GM12878 (cell line): ENCODE measurements at regions not wholly inside any gene's neighbourhood (a gene's known extent, or its start where the extent isn't known, plus 50 kb on each side); places are given as distances from the start of the nearest gene placed in this dataset.

Experiments used
- ATAC-seq: fragments of 200-7000 bp; cut with Tn5 transposase; 3 replicates; pipeline ENCODE4 v1.9.1; 2020; ENCODE audit warnings: mild to moderate bottlenecking, moderate library complexity
- BruUV-seq: library from RNA; stranded (reverse); fragments of 400-500 nt; replicated peaks from 2 replicates; lab custom pipeline; 2021; lab: Mats Ljungman, UMichigan
- CTCF ChIA-PET: fragments of 300-600 bp; sonication (Branson Sonifier 250); formaldehyde crosslinking; extraction: SDS; loops from one replicate; lab custom pipeline; 2021; ENCODE audit warnings: inconsistent platforms; lab: Yijun Ruan, JAX
- POLR2A ChIA-PET: fragments of 350-600 bp; formaldehyde crosslinking; extraction: SDS; loops from one replicate; lab custom pipeline; 2021; ENCODE audit warnings: inconsistent platforms; lab: Charles Lee
- RAD21 ChIA-PET: fragments of 300-600 bp; sonication (Branson Sonifier 250); formaldehyde crosslinking; loops from one replicate; lab custom pipeline; 2023; ENCODE audit warnings: antibody characterized with exemption; ENCODE audit not compliant: unreplicated experiment; lab: Charles Lee
- SMC1A ChIA-PET: fragments of 300-600 bp; sonication (Branson Sonifier 250); formaldehyde crosslinking; loops from one replicate; lab custom pipeline; 2023; ENCODE audit not compliant: unreplicated experiment, uncharacterized antibody; lab: Charles Lee
- DNase-seq: peaks from one replicate; pipeline ENCODE4 v3.0.0-alpha.2; 2011; ENCODE audit warnings: low read depth, low spot score
- FAIRE-seq: peaks from 3 replicates; lab custom pipeline; 2011; peaks lifted over from hg19 to GRCh38; lab: Jason Lieb, UNC
- H2AFZ ChIP-seq: 2 replicates; pipeline ENCODE4 v1.6.0; 2011; ENCODE audit warnings: low read depth, low read length, control low read depth; ENCODE audit not compliant: control insufficient read depth
- H3K27ac ChIP-seq: 2 replicates; pipeline ENCODE4 v1.5.1; 2011; ENCODE audit warnings: control low read depth; ENCODE audit not compliant: control insufficient read depth, insufficient read depth
- H3K27me3 ChIP-seq, 2 experiments: replicated peaks in 1 of 2; 2 replicates each; pipeline versions ENCODE4 v1.6.0 to v1.6.1; 2011; ENCODE audit warnings: low read length in 1 of 2; ENCODE audit not compliant: control insufficient read depth in 2 of 2, insufficient read depth in 2 of 2
- H3K36me3 ChIP-seq, 2 experiments: 2 replicates each; pipeline ENCODE4 v1.5.1; 2011; ENCODE audit warnings: low read length in 1 of 2; ENCODE audit not compliant: control insufficient read depth in 2 of 2, insufficient read depth in 2 of 2
- H3K4me1 ChIP-seq: 2 replicates; pipeline ENCODE4 v1.6.1; 2011; ENCODE audit warnings: mild to moderate bottlenecking, low read length, moderate library complexity, mixed read lengths; ENCODE audit not compliant: control insufficient read depth, insufficient read depth
- H3K4me2 ChIP-seq: 2 replicates; pipeline ENCODE4 v1.6.0; 2011; ENCODE audit warnings: control low read depth; ENCODE audit not compliant: control insufficient read depth, insufficient read depth
- H3K4me3 ChIP-seq: fragments of 200-600 bp; sonication (generic); 2 replicates; pipeline ENCODE4 v1.5.1; 2016
- H3K79me2 ChIP-seq: 2 replicates; pipeline ENCODE4 v1.6.0; 2011; ENCODE audit warnings: low read length; ENCODE audit not compliant: control insufficient read depth, insufficient read depth
- H3K9ac ChIP-seq: 2 replicates; pipeline ENCODE4 v1.8.0; 2011; ENCODE audit warnings: low read length, control low read depth, mixed read lengths; ENCODE audit not compliant: control insufficient read depth, insufficient read depth
- H3K9me3 ChIP-seq: replicated peaks from 3 replicates; pipeline ENCODE4 v1.5.1; 2011; ENCODE audit warnings: mild to moderate bottlenecking, low read length; ENCODE audit not compliant: control insufficient read depth, insufficient read depth
- H4K20me1 ChIP-seq: 2 replicates; pipeline ENCODE4 v1.6.0; 2011; ENCODE audit not compliant: control insufficient read depth, insufficient read depth
- BMI1 ChIP-seq: fragments of 450-650 bp; IDR thresholded peaks from 2 replicates; pipeline ENCODE4 v1.6.1; 2016; ENCODE audit warnings: mild to moderate bottlenecking, moderate library complexity, borderline replicate concordance
- CHD1 ChIP-seq: IDR thresholded peaks from 2 replicates; pipeline ENCODE4 v1.6.1; 2012; ENCODE audit warnings: low read depth, low read length, improper control_type of control experiment
- DPF2 ChIP-seq: fragments of 450-650 bp; IDR thresholded peaks from 2 replicates; pipeline ENCODE4 v1.6.1; 2017; ENCODE audit warnings: mild to moderate bottlenecking
- EP300 ChIP-seq, 2 experiments: fragments of 150-350 bp in 1 of 2; IDR thresholded peaks; 2 replicates each; pipeline ENCODE4 v1.6.1; 2011 to 2012; ENCODE audit warnings: low read depth in 2 of 2, low read length in 2 of 2, borderline replicate concordance in 1 of 2, improper control_type of control experiment in 1 of 2, inconsistent platforms in 1 of 2; ENCODE audit not compliant: control insufficient read depth in 1 of 2
- GABPA ChIP-seq: IDR thresholded peaks from 2 replicates; pipeline ENCODE4 v1.6.1; 2014; ENCODE audit warnings: antibody characterized with exemption, low read depth, mild to moderate bottlenecking, inconsistent platforms
- KDM1A ChIP-seq: fragments of 200-600 bp; sonication (generic); IDR thresholded peaks from 2 replicates; pipeline ENCODE4 v1.6.1; 2016; ENCODE audit warnings: borderline replicate concordance
- NR2F1 ChIP-seq: fragments of 450-650 bp; conservative IDR thresholded peaks from 2 replicates; pipeline ENCODE4 v1.6.1; 2017; ENCODE audit warnings: mild to moderate bottlenecking
- NRF1 ChIP-seq: conservative IDR thresholded peaks from 2 replicates; pipeline ENCODE4 v1.6.1; 2011; ENCODE audit warnings: mild to moderate bottlenecking, low read depth, low read length, improper control_type of control experiment
- PAX5 ChIP-seq: IDR thresholded peaks from 2 replicates; pipeline ENCODE4 v1.6.1; 2011; ENCODE audit warnings: low read depth, low read length, borderline replicate concordance
- RELA ChIP-seq: fragments of 450-650 bp; IDR thresholded peaks from 2 replicates; pipeline ENCODE4 v1.8.0; 2014; ENCODE audit warnings: borderline replicate concordance; ENCODE audit not compliant: partially characterized antibody
- SMARCA5 ChIP-seq: fragments of 450-650 bp; IDR thresholded peaks from 2 replicates; pipeline ENCODE4 v1.6.1; 2017; ENCODE audit warnings: mild to moderate bottlenecking
- SREBF1 ChIP-seq: IDR thresholded peaks from 2 replicates; pipeline ENCODE4 v1.6.1; 2012; ENCODE audit warnings: mild to moderate bottlenecking, low read length
- SUPT20H ChIP-seq: IDR thresholded peaks from 2 replicates; pipeline ENCODE4 v1.6.1; 2011; ENCODE audit warnings: low read depth, mild to moderate bottlenecking, low read length, moderate library complexity, borderline replicate concordance; ENCODE audit not compliant: control insufficient read depth
- SUZ12 ChIP-seq: fragments of 200-600 bp; sonication (generic); IDR thresholded peaks from one replicate; pipeline ENCODE4 v1.6.1; 2018; ENCODE audit warnings: antibody characterized with exemption, mild to moderate bottlenecking; ENCODE audit not compliant: unreplicated experiment
- ZBED1 ChIP-seq: IDR thresholded peaks from 2 replicates; pipeline ENCODE4 v1.6.1; 2016; ENCODE audit warnings: borderline replicate concordance
- ZNF384 ChIP-seq: IDR thresholded peaks from 2 replicates; pipeline ENCODE4 v1.6.1; 2012; ENCODE audit warnings: low read depth, mild to moderate bottlenecking, low read length, improper control_type of control experiment, borderline replicate concordance
- ZNF687 ChIP-seq: fragments of 450-650 bp; IDR thresholded peaks from 2 replicates; pipeline ENCODE4 v1.6.1; 2017; ENCODE audit warnings: mild to moderate bottlenecking, moderate library complexity
- ZZZ3 ChIP-seq: IDR thresholded peaks from 2 replicates; pipeline ENCODE4 v1.6.1; 2011; ENCODE audit warnings: low read depth; ENCODE audit not compliant: control insufficient read depth, insufficient read length
- WGBS: methylation state at CpG from one replicate; pipeline ENCODE4 v1.1.6; 2016; ENCODE audit warnings: low lambda C conversion rate; ENCODE audit not compliant: insufficient replicate concordance, insufficient coverage; ENCODE audit errors: missing lambda C conversion rate; 5-methylcytosine and 5-hydroxymethylcytosine counted together
- in situ Hi-C: fragments of 300-500 bp; cut with MboI; formaldehyde crosslinking; loops from 9 replicates; pipeline ENCODE4 v1.14.3; 2018; ENCODE audit warnings: mixed read lengths
- intact Hi-C: fragments of 100-400 bp; cut with micrococcal nuclease; formaldehyde crosslinking; loops from one replicate; pipeline ENCODE4 v1.14.2; 2022; ENCODE audit not compliant: unreplicated experiment
- TF ChIP-seq, protein P1 (sequence below): fragments of 150-350 bp; IDR thresholded peaks from 2 replicates; pipeline ENCODE4 v1.6.1; 2016; ENCODE audit warnings: low read depth, low read length

- TF ChIP-seq CHD1, result no peak
- no peak for TF ChIP-seq SMARCA5
- no peak for TF ChIP-seq BMI1
- no peak for TF ChIP-seq ZNF687
- no peak for TF ChIP-seq PAX5
These were observed 380.5 kb upstream of the SMC2 start (continued) for GRCh38 chr9:103713631-103714030.

DNA sequence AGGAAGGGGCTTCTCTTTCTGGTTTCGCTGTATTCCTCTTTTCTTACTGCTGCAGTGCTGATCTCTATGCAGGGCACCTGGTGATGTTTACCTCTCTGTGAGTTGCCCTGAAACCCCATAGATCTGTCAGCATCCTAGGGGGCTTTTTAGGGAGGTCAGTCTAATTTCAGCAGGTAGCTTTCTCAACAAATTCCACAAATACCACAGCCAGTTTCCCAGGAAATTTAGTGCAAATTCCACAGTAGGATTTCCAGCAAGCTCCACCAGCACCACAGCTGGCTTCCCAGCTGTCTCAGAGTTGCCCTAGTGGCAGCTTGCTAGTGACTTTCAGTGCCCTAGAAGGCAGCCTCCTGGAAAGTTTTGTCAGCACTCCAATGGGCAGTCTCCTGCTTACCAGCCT is 379.1 kb upstream of the SMC2 start:
- H4K20me1 ChIP-seq, result no peaks in the 10 kb centered on the region
- BruUV-seq, result no TSS peak
- no peak overlapping the region for H2AFZ ChIP-seq
- H3K27me3 ChIP-seq, result no peaks in the 10 kb centered on the region
- whole genome bisulfite sequencing, result 20% methylated on average over 1 of the region's 1 CpG
- SMC1A ChIA-PET, result no interaction called here
- no peaks in the 10 kb centered on the region for H3K79me2 ChIP-seq
- H3K9me3 ChIP-seq, result no peaks in the 10 kb centered on the region
- intact Hi-C loops (no loop called here), in situ Hi-C loops (no loop called here)
- H3K4me3 ChIP-seq, result no peak overlapping the region
- no peak for FAIRE-seq
- POLR2A ChIA-PET, result no interaction called here
- ATAC-seq, result no peak
- DNase-seq, result no peak
- no peaks in the 10 kb centered on the region for H3K36me3 ChIP-seq
- no peak overlapping the region for H3K4me2 ChIP-seq
- H3K9ac ChIP-seq, result no peak overlapping the region
- H3K27ac ChIP-seq, result no peak overlapping the region
- RAD21 ChIA-PET, result no interaction called here
- no peaks in the 10 kb centered on the region for H3K4me1 ChIP-seq
- CTCF ChIA-PET, result no interaction called here
- TF ChIP-seq DPF2 (no peak), NR2F1 (no peak), EP300 (IDR thresholded peaks at IDR 0.05; ENCODE audit: borderline replicate concordance in 1 of 2, control insufficient read depth in 1 of 2, low read depth in 2 of 2, low read length in 2 of 2) (no peak), ZNF384 (no peak), GABPA (no peak), NRF1 (no peak), ZBED1 (no peak), RELA (no peak), SUZ12 (no peak), SUPT20H (no peak), KDM1A (no peak), SREBF1 (no peak), ZZZ3 (no peak)
- TF ChIP-seq, protein P1, sequence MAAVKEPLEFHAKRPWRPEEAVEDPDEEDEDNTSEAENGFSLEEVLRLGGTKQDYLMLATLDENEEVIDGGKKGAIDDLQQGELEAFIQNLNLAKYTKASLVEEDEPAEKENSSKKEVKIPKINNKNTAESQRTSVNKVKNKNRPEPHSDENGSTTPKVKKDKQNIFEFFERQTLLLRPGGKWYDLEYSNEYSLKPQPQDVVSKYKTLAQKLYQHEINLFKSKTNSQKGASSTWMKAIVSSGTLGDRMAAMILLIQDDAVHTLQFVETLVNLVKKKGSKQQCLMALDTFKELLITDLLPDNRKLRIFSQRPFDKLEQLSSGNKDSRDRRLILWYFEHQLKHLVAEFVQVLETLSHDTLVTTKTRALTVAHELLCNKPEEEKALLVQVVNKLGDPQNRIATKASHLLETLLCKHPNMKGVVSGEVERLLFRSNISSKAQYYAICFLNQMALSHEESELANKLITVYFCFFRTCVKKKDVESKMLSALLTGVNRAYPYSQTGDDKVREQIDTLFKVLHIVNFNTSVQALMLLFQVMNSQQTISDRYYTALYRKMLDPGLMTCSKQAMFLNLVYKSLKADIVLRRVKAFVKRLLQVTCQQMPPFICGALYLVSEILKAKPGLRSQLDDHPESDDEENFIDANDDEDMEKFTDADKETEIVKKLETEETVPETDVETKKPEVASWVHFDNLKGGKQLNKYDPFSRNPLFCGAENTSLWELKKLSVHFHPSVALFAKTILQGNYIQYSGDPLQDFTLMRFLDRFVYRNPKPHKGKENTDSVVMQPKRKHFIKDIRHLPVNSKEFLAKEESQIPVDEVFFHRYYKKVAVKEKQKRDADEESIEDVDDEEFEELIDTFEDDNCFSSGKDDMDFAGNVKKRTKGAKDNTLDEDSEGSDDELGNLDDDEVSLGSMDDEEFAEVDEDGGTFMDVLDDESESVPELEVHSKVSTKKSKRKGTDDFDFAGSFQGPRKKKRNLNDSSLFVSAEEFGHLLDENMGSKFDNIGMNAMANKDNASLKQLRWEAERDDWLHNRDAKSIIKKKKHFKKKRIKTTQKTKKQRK, result no peak
